GM12891 (cell line): ENCODE measurements at regions not wholly inside any gene's neighbourhood (a gene's known extent, or its start where the extent isn't known, plus 50 kb on each side); places are given as distances from the start of the nearest gene placed in this dataset.

Experiments
- POLR2A ChIP-seq: IDR thresholded peaks from 2 replicates; pipeline ENCODE4 v1.6.1; 2011; ENCODE audit warnings: low read depth, low read length, control low read depth
- POLR2AphosphoS5 ChIP-seq: IDR thresholded peaks from 2 replicates; pipeline ENCODE4 v1.6.1; 2011; ENCODE audit warnings: low read depth, low read length, control low read depth
- POU2F2 ChIP-seq: IDR thresholded peaks from 2 replicates; pipeline ENCODE4 v1.6.1; 2011; ENCODE audit warnings: low read depth, mild to moderate bottlenecking, control low read depth, low read length, moderate library complexity

GRCh38 chr2:122799391-122799790 is 1043.9 kb downstream of the TSN start:
- no peak for TF ChIP-seq POLR2AphosphoS5
- TF ChIP-seq POLR2A, result no peak
- TF ChIP-seq POU2F2, result no peak
